ENCODE measurements at regions not wholly inside any gene's neighbourhood (a gene's known extent, or its start where the extent isn't known, plus 50 kb on each side); places are given as distances from the start of the nearest gene placed in this dataset.

DNA sequence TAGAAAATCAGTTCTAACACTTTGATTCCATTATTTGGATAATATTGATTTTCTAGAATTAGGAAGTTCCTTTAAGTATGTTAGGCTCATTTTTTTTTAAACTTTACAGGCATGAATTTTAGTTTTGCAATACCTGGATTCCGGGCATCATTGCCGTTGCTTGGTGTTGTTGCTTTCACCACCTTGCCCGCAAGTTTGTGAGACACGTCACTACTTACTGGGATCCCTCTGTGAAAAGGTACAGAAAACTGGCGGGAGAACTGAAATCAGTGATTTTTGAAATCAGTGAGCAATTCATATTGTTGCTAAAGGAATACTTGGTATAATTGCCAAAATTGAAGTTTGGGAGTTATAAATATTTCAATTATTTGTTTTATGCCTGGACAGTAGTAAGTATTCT lies 232.3 kb upstream of the NPY start:
- DNase-seq (ENCODE audit: extremely low spot score in 2 of 2) = no peak

DNA sequence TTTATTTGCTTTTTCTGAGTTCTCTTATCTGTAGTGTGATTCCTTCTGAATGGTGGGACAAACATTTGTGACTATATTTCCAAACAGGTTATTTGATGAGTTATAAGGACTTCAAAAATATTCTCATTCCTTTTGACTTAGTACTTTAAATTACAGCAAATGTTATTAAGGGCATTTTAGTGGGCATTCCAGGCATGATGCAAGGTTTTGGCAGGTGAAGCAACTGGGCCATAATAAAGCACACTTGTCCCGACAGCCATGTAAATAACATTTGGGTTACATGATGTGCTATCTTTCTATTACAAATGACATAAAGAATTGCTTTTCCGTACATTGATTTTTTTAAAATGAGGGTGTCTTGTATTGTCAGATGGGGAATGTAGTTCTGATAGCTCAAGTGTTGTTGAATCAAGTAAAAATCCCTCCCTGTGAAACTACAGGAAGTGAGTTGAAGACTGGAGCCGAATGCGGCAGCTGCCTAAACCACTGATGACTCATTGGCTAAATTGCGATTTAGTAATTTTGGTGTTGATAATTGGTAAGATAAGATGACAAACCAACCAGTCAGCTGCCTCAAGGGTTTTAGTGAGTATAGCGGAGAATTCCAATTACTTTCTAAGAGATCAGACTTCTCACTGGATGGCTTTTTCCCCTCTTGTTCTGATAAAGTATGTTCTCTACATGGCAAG lies 231.3 kb upstream of the NPY start:
- Histone ChIP-seq H3K27ac (no peak overlapping the region), H3K4me1 (no peaks in the 10 kb centered on the region), H3K4me3 (no peak overlapping the region), H3K27me3 (no peaks in the 10 kb centered on the region), H3K36me3 (no peaks in the 10 kb centered on the region), H3K9me3 (no peaks in the 10 kb centered on the region)
- DNase-seq (ENCODE audit: extremely low spot score in 2 of 2) = no peak
- intact Hi-C loops (cut with DNase I) = no loop called here
- TF ChIP-seq, protein P1, sequence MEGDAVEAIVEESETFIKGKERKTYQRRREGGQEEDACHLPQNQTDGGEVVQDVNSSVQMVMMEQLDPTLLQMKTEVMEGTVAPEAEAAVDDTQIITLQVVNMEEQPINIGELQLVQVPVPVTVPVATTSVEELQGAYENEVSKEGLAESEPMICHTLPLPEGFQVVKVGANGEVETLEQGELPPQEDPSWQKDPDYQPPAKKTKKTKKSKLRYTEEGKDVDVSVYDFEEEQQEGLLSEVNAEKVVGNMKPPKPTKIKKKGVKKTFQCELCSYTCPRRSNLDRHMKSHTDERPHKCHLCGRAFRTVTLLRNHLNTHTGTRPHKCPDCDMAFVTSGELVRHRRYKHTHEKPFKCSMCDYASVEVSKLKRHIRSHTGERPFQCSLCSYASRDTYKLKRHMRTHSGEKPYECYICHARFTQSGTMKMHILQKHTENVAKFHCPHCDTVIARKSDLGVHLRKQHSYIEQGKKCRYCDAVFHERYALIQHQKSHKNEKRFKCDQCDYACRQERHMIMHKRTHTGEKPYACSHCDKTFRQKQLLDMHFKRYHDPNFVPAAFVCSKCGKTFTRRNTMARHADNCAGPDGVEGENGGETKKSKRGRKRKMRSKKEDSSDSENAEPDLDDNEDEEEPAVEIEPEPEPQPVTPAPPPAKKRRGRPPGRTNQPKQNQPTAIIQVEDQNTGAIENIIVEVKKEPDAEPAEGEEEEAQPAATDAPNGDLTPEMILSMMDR (IDR thresholded peaks at IDR 0.05) = no peak
- TF ChIP-seq POLR2AphosphoS5 (IDR thresholded peaks at IDR 0.05; ENCODE audit: insufficient read depth in 1 of 2, low read depth in 1 of 2) (no peak), POLR2A (IDR thresholded peaks at IDR 0.05) (no peak)

More for the DNA sequence above, 232.3 kb upstream of the NPY start:
- no peak overlapping the region for H3K27ac ChIP-seq
- TF ChIP-seq POLR2A (IDR thresholded peaks at IDR 0.05) = no peak
- TF ChIP-seq POLR2AphosphoS5 (IDR thresholded peaks at IDR 0.05; ENCODE audit: insufficient read depth in 1 of 2, low read depth in 1 of 2) = no peak
- TF ChIP-seq, protein P1 (IDR thresholded peaks at IDR 0.05) = no peak
- no peak overlapping the region for H3K4me3 ChIP-seq
- H3K27me3 ChIP-seq = no peaks in the 10 kb centered on the region
- no peaks in the 10 kb centered on the region for H3K4me1 ChIP-seq
- intact Hi-C loops (cut with DNase I) = no loop called here
- H3K36me3 ChIP-seq = no peaks in the 10 kb centered on the region
- no peaks in the 10 kb centered on the region for H3K9me3 ChIP-seq

DNA sequence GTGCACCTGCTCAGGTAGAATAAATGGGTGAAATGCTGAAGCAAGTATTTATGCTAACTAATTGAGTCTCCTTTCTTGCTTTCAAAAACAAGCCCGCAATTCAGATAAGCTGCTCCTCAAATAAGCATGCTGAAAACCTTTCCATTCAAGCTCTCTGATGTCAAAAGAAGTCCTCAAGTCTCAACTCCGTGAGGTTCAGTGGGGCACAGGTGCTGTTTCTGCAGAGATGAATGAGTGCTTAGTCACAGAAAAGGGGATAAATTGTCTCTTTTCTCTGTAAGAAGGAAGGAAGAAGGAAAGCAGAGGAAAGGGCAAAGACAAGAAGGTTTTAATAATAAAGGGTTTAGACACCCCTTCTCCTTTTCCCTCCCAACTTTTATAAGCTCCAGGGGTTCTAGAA lies 229.8 kb upstream of the NPY start:
- no peak for DNase-seq (ENCODE audit: extremely low spot score in 2 of 2)
- intact Hi-C loops (cut with DNase I) = no loop called here
- no peaks in the 10 kb centered on the region for H3K9me3 ChIP-seq
- no peaks in the 10 kb centered on the region for H3K36me3 ChIP-seq
- no peak overlapping the region for H3K4me3 ChIP-seq
- no peaks in the 10 kb centered on the region for H3K4me1 ChIP-seq
- no peaks in the 10 kb centered on the region for H3K27me3 ChIP-seq
- no peak overlapping the region for H3K27ac ChIP-seq
- TF ChIP-seq POLR2AphosphoS5 (IDR thresholded peaks at IDR 0.05; ENCODE audit: insufficient read depth in 1 of 2, low read depth in 1 of 2) (no peak), POLR2A (IDR thresholded peaks at IDR 0.05) (no peak)
- TF ChIP-seq, protein P1 (IDR thresholded peaks at IDR 0.05) = no peak

DNA sequence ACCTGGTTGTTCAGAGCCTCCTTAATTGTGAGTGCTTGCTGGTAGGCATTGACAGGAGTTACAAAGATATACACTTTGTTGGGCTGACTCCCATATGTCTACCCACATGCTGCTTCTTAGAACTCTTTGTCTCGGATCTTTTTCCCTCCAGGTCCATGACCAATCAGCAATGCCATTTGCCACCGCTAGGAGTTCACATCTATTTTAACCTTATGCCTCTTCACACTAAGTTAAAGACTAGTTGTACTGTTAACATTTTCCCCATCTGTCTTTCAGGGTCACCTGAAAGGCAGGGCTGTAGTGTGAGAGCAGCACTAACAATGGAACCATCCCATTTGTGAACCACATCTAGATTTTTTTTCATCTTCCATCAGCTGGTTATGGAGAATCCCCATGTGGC lies 226.7 kb upstream of the NPY start:
- Histone ChIP-seq H3K9me3 (no peaks in the 10 kb centered on the region), H3K36me3 (no peaks in the 10 kb centered on the region), H3K4me3 (no peak overlapping the region), H3K4me1 (no peaks in the 10 kb centered on the region), H3K27me3 (no peaks in the 10 kb centered on the region), H3K27ac (no peak overlapping the region)
- intact Hi-C loops (cut with DNase I) = no loop called here
- TF ChIP-seq, protein P1 (IDR thresholded peaks at IDR 0.05) = no peak
- TF ChIP-seq POLR2AphosphoS5 (IDR thresholded peaks at IDR 0.05; ENCODE audit: insufficient read depth in 1 of 2, low read depth in 1 of 2) (no peak), POLR2A (IDR thresholded peaks at IDR 0.05) (no peak)
- no peak for DNase-seq (ENCODE audit: extremely low spot score in 2 of 2)

DNA sequence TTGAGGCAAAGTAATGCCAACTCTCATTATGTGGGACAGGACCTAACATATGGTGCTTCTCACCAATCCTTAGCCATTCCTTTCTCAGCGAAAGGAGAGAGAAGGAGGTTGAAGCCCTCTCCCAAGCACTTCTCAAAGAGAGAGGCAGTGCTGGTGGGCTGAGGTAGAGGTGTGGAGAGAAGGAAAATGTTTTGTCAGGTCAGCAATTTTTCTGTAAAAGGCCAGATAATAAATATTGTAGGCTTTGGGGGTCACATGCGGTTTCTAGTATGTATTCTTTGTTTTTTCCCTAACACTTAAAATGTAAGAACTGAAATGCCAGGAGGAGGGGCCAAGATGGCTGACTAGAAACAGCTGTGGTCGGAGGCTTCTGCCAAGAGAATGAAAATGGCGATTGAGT lies 225.0 kb upstream of the NPY start:
- Histone ChIP-seq H3K36me3 (no peaks in the 10 kb centered on the region), H3K4me1 (no peaks in the 10 kb centered on the region), H3K27me3 (no peaks in the 10 kb centered on the region), H3K4me3 (no peak overlapping the region), H3K27ac (no peak overlapping the region), H3K9me3 (no peaks in the 10 kb centered on the region)
- no peak for TF ChIP-seq POLR2AphosphoS5 (IDR thresholded peaks at IDR 0.05; ENCODE audit: insufficient read depth in 1 of 2, low read depth in 1 of 2)
- intact Hi-C loops (cut with DNase I) = no loop called here
- DNase-seq (ENCODE audit: extremely low spot score in 2 of 2) = no peak
